NT2/D1 (cell line): ENCODE measurements at regions not wholly inside any gene's neighbourhood (a gene's known extent, or its start where the extent isn't known, plus 50 kb on each side); places are given as distances from the start of the nearest gene placed in this dataset.
"Not testable (repeated sequence)": the region's sequence is repeated elsewhere in the genome, so short reads cannot be mapped to it uniquely, and the experiment has no call there.

Experiments used
- DNase-seq: peaks from one replicate; pipeline ENCODE4 v3.0.0-alpha.2; 2011; ENCODE audit warnings: low read depth, low spot score
- H3K27me3 ChIP-seq: 2 replicates; pipeline ENCODE4 v1.6.0; 2011; ENCODE audit warnings: mild to moderate bottlenecking; ENCODE audit not compliant: insufficient read length, insufficient read depth
- H3K36me3 ChIP-seq: 2 replicates; pipeline ENCODE4 v1.6.1; 2011; ENCODE audit warnings: mild to moderate bottlenecking, low read length, mixed read lengths; ENCODE audit not compliant: insufficient read depth, insufficient read length
- H3K4me1 ChIP-seq: 2 replicates; pipeline ENCODE4 v1.5.1; 2011; ENCODE audit not compliant: insufficient read depth, insufficient read length
- H3K4me3 ChIP-seq: 2 replicates; pipeline ENCODE4 v1.5.1; 2011; ENCODE audit warnings: low read depth; ENCODE audit not compliant: insufficient read length
- H3K9ac ChIP-seq: 2 replicates; pipeline ENCODE4 v1.6.0; 2011; ENCODE audit warnings: low read depth; ENCODE audit not compliant: insufficient read length
- H3K9me3 ChIP-seq: 2 replicates; pipeline ENCODE4 v1.5.1; 2011; ENCODE audit warnings: mild to moderate bottlenecking, low read length; ENCODE audit not compliant: insufficient read depth
- SUZ12 ChIP-seq: IDR thresholded peaks from 2 replicates; pipeline ENCODE4 v1.6.1; 2011; ENCODE audit not compliant: insufficient read length, insufficient read depth; ENCODE audit errors: extremely low read depth
- YY1 ChIP-seq: IDR thresholded peaks from 2 replicates; pipeline ENCODE4 v1.6.1; 2011; ENCODE audit not compliant: insufficient read length, insufficient read depth
- ZNF274 ChIP-seq: IDR thresholded peaks from 2 replicates; pipeline ENCODE4 v1.6.1; 2011; ENCODE audit warnings: mild to moderate bottlenecking, low read depth, low read length

DNA sequence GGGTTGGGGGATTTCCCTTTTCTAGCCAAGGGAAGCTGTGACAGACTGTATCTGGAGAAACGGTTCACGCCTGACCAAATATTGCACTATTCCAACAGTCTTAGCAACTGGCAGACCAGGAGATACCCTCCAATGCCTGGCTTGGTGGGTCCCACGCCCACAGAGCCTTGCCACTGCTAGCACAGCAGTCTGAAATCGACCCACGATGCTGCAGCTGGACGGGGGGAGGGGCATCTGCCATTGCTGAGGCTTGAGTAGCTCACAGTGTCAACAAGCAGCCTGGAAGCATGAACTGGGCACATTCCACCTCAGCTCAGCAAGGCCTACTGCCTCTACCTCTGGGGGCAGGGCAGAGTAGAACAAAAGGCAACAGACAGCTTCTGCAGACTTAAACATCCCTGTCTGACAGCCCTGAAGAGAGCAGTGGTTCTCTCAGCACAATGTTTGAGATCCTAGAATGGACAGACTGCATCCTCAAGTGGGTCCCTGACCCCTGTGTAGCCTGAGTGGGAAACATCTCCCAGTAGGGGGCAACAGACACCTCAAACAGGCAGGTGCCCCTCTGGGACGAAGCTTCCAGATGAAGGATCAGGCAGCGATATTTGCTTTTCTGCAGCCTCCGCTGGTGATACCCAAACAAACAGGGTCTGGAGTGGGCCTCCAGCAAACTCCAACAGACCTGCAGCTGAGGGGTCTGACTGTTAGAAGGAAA lies 89.9 kb upstream of the ECI2 start:
- Histone ChIP-seq H3K9ac (no peak overlapping the region), H3K27me3 (no peaks in the 10 kb centered on the region), H3K4me1 (no peaks in the 10 kb centered on the region), H3K9me3 (peaks cover 11% of the 10 kb centered on the region; the same call in 1 of the 2 replicates), H3K36me3 (no peaks in the 10 kb centered on the region), H3K4me3 (no peak overlapping the region)
- DNase-seq, result no peak
- TF ChIP-seq ZNF274 (no peak), YY1 (no peak), SUZ12 (no peak)

DNA sequence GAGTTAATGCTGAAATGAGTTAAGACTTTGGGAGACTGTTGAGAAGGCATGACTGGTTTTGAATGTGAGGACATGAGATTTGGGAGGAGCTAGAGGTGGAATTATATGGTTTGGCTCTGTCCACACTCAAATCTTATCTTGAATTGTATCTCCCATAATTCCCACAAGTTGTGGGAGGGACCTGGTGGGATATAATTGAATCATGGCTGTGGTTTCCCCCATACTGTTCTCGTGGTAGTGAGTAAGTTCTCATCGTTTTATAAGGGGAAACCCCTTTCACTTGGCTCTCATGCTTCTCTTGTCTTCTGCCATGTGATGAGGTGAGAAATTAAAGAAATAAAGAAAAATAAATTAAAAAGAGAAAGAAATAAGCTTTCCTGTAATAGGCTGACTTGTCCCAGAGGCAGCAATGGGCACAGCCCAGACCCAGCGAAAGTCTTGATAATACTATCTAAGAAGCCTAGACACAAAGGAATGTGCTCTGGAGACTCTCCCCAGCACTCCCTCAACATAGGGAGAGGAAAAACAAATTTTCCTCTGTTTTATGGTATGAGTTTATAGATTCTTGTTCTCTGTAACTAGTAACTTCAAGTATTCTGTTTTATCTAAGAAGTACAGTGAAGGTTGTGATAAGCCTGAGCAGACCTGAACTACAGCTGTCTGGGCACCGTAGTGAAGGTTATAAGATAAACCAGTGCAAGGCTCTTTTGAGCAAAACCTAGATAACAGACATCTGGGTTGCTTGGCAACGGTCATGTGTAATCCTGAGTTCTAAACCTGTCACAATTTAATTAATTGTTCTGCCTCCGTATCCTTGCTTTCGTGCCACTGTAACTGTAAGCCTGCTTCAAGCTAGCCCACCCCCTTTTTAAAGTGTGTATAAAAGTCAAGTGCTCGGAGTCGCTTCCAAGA lies 88.9 kb upstream of the ECI2 start:
- H3K4me3 ChIP-seq, result no peak overlapping the region
- H3K36me3 ChIP-seq, result no peaks in the 10 kb centered on the region
- TF ChIP-seq YY1 (no peak), SUZ12 (no peak), ZNF274 (no peak)
- no peak overlapping the region for H3K9ac ChIP-seq
- peaks cover 17% of the 10 kb centered on the region; the same call in 1 of the 2 replicates for H3K9me3 ChIP-seq
- no peaks in the 10 kb centered on the region for H3K4me1 ChIP-seq
- no peak for DNase-seq
- no peaks in the 10 kb centered on the region for H3K27me3 ChIP-seq

DNA sequence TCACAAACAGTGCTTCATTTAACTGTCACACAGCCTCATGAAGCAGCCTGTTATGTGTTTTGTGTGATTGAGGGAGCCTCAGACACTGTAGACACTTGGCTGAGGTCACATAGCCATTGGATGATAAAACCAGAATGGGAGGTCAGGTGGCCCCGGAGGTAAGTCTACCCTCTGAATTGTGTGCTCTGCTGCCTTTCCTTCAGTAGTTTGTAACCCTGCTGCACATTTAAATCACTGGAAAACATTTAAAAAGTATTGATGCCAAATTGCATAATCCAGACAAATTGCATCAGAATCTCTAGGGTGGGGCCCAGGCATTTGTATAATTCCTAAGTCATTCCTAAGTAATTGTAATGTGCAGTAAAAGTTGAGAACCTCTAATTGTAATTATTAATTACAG lies 85.2 kb upstream of the ECI2 start:
- no peak overlapping the region for H3K4me3 ChIP-seq
- no peak overlapping the region for H3K9ac ChIP-seq
- H3K36me3 ChIP-seq, result no peaks in the 10 kb centered on the region
- peaks cover 2% of the 10 kb centered on the region for H3K4me1 ChIP-seq
- H3K9me3 ChIP-seq, result peaks cover 43% of the 10 kb centered on the region; the same call in 1 of the 2 replicates
- TF ChIP-seq SUZ12 (no peak), ZNF274 (no peak), YY1 (no peak)
- DNase-seq, result no peak
- H3K27me3 ChIP-seq, result no peaks in the 10 kb centered on the region

DNA sequence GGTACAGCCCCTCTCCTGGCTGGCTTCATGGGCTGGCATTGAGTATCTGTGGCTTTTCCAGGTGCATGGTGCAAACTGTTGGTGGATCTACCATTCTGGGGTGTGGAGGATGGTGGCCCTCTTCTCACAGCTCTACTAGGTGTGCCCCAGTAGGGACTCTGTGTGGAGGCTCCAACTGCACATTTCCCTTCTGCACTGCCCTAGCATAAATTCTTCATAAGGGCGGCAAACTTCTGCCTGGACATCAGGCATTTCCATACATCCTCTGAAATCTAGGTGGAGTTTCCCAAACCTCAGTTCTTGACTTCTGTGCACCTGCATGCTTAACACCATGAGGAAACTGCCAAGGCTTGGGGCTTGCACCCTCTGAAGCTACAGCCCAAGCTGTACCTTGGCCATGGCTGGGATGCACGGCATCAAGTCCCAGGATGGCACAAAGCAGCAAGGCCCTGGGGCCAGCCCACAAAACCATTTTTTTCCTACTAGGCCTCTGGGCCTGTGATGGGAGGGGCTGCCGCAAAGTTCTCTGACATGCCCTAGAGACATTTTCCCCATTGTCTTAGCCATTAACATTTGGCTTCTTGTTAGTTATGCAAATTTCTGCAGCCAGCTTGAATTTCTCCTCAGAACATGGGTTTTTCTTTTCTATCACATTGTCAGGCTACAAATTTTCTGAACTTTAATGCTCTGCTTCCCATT lies 83.4 kb upstream of the ECI2 start:
- not testable (repeated sequence) for DNase-seq, H3K9ac ChIP-seq, H3K36me3 ChIP-seq, H3K27me3 ChIP-seq, H3K4me1 ChIP-seq, H3K4me3 ChIP-seq
- peaks cover 53% of the 10 kb centered on the region for H3K9me3 ChIP-seq

DNA sequence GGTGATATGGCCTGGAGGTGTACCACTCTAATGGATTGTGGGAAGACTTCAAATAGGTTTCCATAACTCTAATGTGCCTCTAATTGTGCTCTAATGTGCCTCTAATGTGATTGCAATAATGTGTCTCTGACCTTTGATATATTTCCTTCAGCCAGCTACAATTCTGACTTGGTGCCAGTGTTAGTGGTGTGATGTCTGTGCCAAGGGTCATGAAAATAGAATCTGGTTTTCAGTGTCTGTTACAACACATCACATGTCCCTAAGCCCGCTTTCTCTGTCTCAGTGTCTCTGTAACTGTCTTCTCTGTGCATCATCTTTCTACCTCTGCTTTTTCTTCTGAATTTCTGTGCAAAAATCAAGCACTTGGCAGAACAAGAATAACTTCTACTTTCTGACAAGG lies 77.2 kb upstream of the ECI2 start:
- Histone ChIP-seq H3K27me3 (no peaks in the 10 kb centered on the region), H3K36me3 (no peaks in the 10 kb centered on the region), H3K9me3 (peaks cover 37% of the 10 kb centered on the region), H3K9ac (no peak overlapping the region), H3K4me3 (no peak overlapping the region), H3K4me1 (peaks cover 2% of the 10 kb centered on the region)
- DNase-seq, result no peak
- TF ChIP-seq ZNF274, result no peak
- TF ChIP-seq YY1, result no peak
- TF ChIP-seq SUZ12, result no peak

DNA sequence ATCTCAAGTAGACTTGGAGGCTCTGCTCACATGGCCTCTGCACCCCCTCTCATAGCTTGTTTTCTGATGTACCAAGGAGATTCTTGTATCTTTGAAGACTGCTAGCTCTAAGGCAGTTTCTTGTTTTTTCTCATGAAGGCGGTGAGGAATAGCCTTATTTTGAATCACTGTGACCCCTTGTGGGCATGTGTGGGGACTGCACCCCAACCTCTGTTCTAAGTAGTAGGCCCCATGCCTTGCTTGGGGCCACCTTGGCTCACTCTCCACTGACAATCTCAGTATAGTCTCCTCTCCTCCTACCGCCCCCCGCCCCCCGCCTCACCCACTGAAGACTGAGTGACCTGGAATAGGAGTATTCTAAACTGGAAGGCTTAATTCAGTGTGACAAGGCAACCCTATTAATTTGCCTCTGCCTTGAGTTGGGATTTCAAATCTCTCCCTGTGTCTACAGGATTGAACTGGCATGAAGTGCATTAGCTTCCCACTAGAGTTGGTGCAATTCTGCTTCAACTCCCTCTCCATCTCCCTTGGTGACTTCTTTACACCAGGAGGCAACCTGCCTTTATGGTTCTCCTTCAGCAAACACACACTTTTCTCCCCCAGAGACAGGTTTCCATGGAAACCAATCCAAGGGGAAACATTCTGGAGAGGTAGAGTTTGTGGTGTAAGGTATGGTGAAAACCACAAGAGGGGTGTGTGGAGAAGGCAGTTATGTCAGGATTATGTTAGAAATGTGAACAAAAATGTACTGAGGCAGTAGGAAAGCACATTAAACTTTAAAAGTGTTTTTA lies 75.4 kb upstream of the ECI2 start:
- peak; percentile 47 for DNase-seq
- no peak overlapping the region for H3K4me3 ChIP-seq
- H3K36me3 ChIP-seq, result no peaks in the 10 kb centered on the region
- no peak overlapping the region for H3K9ac ChIP-seq
- peaks cover 25% of the 10 kb centered on the region for H3K9me3 ChIP-seq
- TF ChIP-seq YY1 (no peak), ZNF274 (no peak), SUZ12 (no peak)
- no peaks in the 10 kb centered on the region for H3K27me3 ChIP-seq
- H3K4me1 ChIP-seq, result peaks cover 2% of the 10 kb centered on the region
